ENCODE measurements at regions not wholly inside any gene's neighbourhood (a gene's known extent, or its start where the extent isn't known, plus 50 kb on each side); places are given as distances from the start of the nearest gene placed in this dataset.

- no peaks in the 10 kb centered on the region for H3K27me3 ChIP-seq (ENCODE audit: control insufficient read depth, insufficient read depth, low read length)
- DNase-seq (ENCODE audit: low read depth): no peak
- H3K4me3 ChIP-seq (ENCODE audit: low read depth, low read length): no peak overlapping the region
- TF ChIP-seq, protein P1, sequence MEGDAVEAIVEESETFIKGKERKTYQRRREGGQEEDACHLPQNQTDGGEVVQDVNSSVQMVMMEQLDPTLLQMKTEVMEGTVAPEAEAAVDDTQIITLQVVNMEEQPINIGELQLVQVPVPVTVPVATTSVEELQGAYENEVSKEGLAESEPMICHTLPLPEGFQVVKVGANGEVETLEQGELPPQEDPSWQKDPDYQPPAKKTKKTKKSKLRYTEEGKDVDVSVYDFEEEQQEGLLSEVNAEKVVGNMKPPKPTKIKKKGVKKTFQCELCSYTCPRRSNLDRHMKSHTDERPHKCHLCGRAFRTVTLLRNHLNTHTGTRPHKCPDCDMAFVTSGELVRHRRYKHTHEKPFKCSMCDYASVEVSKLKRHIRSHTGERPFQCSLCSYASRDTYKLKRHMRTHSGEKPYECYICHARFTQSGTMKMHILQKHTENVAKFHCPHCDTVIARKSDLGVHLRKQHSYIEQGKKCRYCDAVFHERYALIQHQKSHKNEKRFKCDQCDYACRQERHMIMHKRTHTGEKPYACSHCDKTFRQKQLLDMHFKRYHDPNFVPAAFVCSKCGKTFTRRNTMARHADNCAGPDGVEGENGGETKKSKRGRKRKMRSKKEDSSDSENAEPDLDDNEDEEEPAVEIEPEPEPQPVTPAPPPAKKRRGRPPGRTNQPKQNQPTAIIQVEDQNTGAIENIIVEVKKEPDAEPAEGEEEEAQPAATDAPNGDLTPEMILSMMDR (IDR thresholded peaks at IDR 0.05; ENCODE audit: insufficient read depth, low read length, poor library complexity, severe bottlenecking): no peak
- no peaks in the 10 kb centered on the region for H3K36me3 ChIP-seq (ENCODE audit: control insufficient read depth, insufficient read depth, low read length)
Observed at GRCh38 chr5:39700523-39700922, 275.7 kb upstream of the DAB2 start.

- DNase-seq (ENCODE audit: low read depth): no peak
- Histone ChIP-seq H3K4me3 (ENCODE audit: low read depth, low read length) (no peak overlapping the region), H3K36me3 (ENCODE audit: control insufficient read depth, insufficient read depth, low read length) (no peaks in the 10 kb centered on the region), H3K27me3 (ENCODE audit: control insufficient read depth, insufficient read depth, low read length) (no peaks in the 10 kb centered on the region)
- TF ChIP-seq, protein P1 (IDR thresholded peaks at IDR 0.05; ENCODE audit: insufficient read depth, low read length, poor library complexity, severe bottlenecking): no peak
Observed at GRCh38 chr5:39698838-39699560, 274.2 kb upstream of the DAB2 start.

GRCh38 chr5:39697881-39698280, 273.1 kb upstream of the DAB2 start:
- Histone ChIP-seq H3K27me3 (ENCODE audit: control insufficient read depth, insufficient read depth, low read length) (no peaks in the 10 kb centered on the region), H3K36me3 (ENCODE audit: control insufficient read depth, insufficient read depth, low read length) (no peaks in the 10 kb centered on the region), H3K4me3 (ENCODE audit: low read depth, low read length) (no peak overlapping the region)
- TF ChIP-seq, protein P1 (IDR thresholded peaks at IDR 0.05; ENCODE audit: insufficient read depth, low read length, poor library complexity, severe bottlenecking): no peak
- DNase-seq (ENCODE audit: low read depth): no peak

- TF ChIP-seq, protein P1 (IDR thresholded peaks at IDR 0.05; ENCODE audit: insufficient read depth, low read length, poor library complexity, severe bottlenecking): no peak
- no peaks in the 10 kb centered on the region for H3K27me3 ChIP-seq (ENCODE audit: control insufficient read depth, insufficient read depth, low read length)
- no peak for DNase-seq (ENCODE audit: low read depth)
- H3K4me3 ChIP-seq (ENCODE audit: low read depth, low read length): no peak overlapping the region
- H3K36me3 ChIP-seq (ENCODE audit: control insufficient read depth, insufficient read depth, low read length): no peaks in the 10 kb centered on the region
Observed at GRCh38 chr5:39696672-39697398, 272.1 kb upstream of the DAB2 start.

GRCh38 chr5:39691993-39692392, 267.2 kb upstream of the DAB2 start:
- H3K4me3 ChIP-seq (ENCODE audit: low read depth, low read length): no peak overlapping the region
- H3K27me3 ChIP-seq (ENCODE audit: control insufficient read depth, insufficient read depth, low read length): no peaks in the 10 kb centered on the region
- TF ChIP-seq, protein P1 (IDR thresholded peaks at IDR 0.05; ENCODE audit: insufficient read depth, low read length, poor library complexity, severe bottlenecking): no peak
- no peak for DNase-seq (ENCODE audit: low read depth)
- H3K36me3 ChIP-seq (ENCODE audit: control insufficient read depth, insufficient read depth, low read length): no peaks in the 10 kb centered on the region

All from kidney epithelial cell (primary cell).